SK-N-SH treated with all-trans-retinoic acid at 6 μM for 48 hours (cell line): ENCODE measurements at regions not wholly inside any gene's neighbourhood (a gene's known extent, or its start where the extent isn't known, plus 50 kb on each side); places are given as distances from the start of the nearest gene placed in this dataset.
"Not testable (repeated sequence)": the region's sequence is repeated elsewhere in the genome, so short reads cannot be mapped to it uniquely, and the experiment has no call there.

Experiments
- ATAC-seq: fragments of 200-7000 bp; cut with Tn5 transposase; 3 replicates; pipeline ENCODE4 v1.9.1; 2020; ENCODE audit warnings: mild to moderate bottlenecking, moderate library complexity
- ARNTL ChIP-seq: fragments of 450-650 bp; formaldehyde crosslinking; IDR thresholded peaks from 2 replicates; pipeline ENCODE4 v1.5.0; 2020; ENCODE audit warnings: low read depth, mild to moderate bottlenecking, moderate library complexity, borderline replicate concordance
- BACH2 ChIP-seq: fragments of 250-450 bp; sonication (Bioruptor Pico); IDR thresholded peaks from 2 replicates; pipeline ENCODE4 v1.9.0; 2021; ENCODE audit warnings: mild to moderate bottlenecking, borderline replicate concordance
- CSDC2 ChIP-seq: fragments of 250-450 bp; sonication (Bioruptor Pico); IDR thresholded peaks from 2 replicates; pipeline ENCODE4 v1.5.0; 2020; ENCODE audit warnings: mild to moderate bottlenecking, moderate library complexity
- GLIS3 ChIP-seq: fragments of 250-450 bp; sonication (Bioruptor Pico); IDR thresholded peaks from 2 replicates; pipeline ENCODE4 v1.5.0; 2020; ENCODE audit warnings: mild to moderate bottlenecking, moderate library complexity
- ISL1 ChIP-seq: fragments of 250-450 bp; sonication (Bioruptor Pico); IDR thresholded peaks from 2 replicates; pipeline ENCODE4 v2.1.2; 2022; ENCODE audit warnings: mild to moderate bottlenecking, moderate library complexity
- OSR1 ChIP-seq: fragments of 250-450 bp; sonication (Bioruptor Pico); IDR thresholded peaks from 2 replicates; pipeline ENCODE4 v1.8.0; 2022; ENCODE audit warnings: moderate library complexity, mild to moderate bottlenecking, inconsistent platforms
- PPARA ChIP-seq: fragments of 250-450 bp; sonication (Bioruptor Pico); IDR thresholded peaks from 2 replicates; pipeline ENCODE4 v1.5.0; 2020; ENCODE audit warnings: mild to moderate bottlenecking, borderline replicate concordance
- RARB ChIP-seq: fragments of 250-450 bp; sonication (Bioruptor Pico); IDR thresholded peaks from 2 replicates; pipeline ENCODE4 v1.8.0; 2021; ENCODE audit warnings: mild to moderate bottlenecking, moderate library complexity
- SNAI2 ChIP-seq: fragments of 250-450 bp; sonication (Bioruptor Pico); IDR thresholded peaks from 2 replicates; pipeline ENCODE4 v1.5.0; 2020; ENCODE audit warnings: mild to moderate bottlenecking, moderate library complexity
- TCF4 ChIP-seq: fragments of 250-450 bp; sonication (Bioruptor Pico); IDR thresholded peaks from 2 replicates; pipeline ENCODE4 v1.8.0; 2021; ENCODE audit warnings: mild to moderate bottlenecking, moderate library complexity, borderline replicate concordance
- TOX ChIP-seq: fragments of 250-450 bp; sonication (Bioruptor Pico); IDR thresholded peaks from 2 replicates; pipeline ENCODE4 v1.8.0; 2021; ENCODE audit warnings: mild to moderate bottlenecking, moderate library complexity, borderline replicate concordance
- ZC3H10 ChIP-seq: fragments of 250-450 bp; sonication (Bioruptor Pico); IDR thresholded peaks from 2 replicates; pipeline ENCODE4 v1.5.1; 2021; ENCODE audit warnings: mild to moderate bottlenecking, moderate library complexity
- ZFP3 ChIP-seq: fragments of 250-450 bp; sonication (Bioruptor Pico); IDR thresholded peaks from 2 replicates; pipeline ENCODE4 v1.5.0; 2020; ENCODE audit warnings: mild to moderate bottlenecking, moderate library complexity
- ZFP30 ChIP-seq: fragments of 450-650 bp; formaldehyde crosslinking; IDR thresholded peaks from 2 replicates; pipeline ENCODE4 v1.5.0; 2022; ENCODE audit warnings: mild to moderate bottlenecking, moderate library complexity
- ZNF565 ChIP-seq: fragments of 450-650 bp; formaldehyde crosslinking; conservative IDR thresholded peaks from 2 replicates; pipeline ENCODE4 v1.5.0; 2020; ENCODE audit warnings: low read depth, mild to moderate bottlenecking, moderate library complexity
- ZNF70 ChIP-seq: fragments of 450-650 bp; formaldehyde crosslinking; IDR thresholded peaks from 2 replicates; pipeline ENCODE4 v1.5.0; 2020; ENCODE audit warnings: mild to moderate bottlenecking, moderate library complexity
- ZNF8 ChIP-seq: fragments of 450-650 bp; formaldehyde crosslinking; IDR thresholded peaks from 2 replicates; pipeline ENCODE4 v1.5.0; 2020; ENCODE audit warnings: mild to moderate bottlenecking, moderate library complexity
- TF ChIP-seq, protein P1 (sequence below): fragments of 250-450 bp; sonication (Bioruptor Pico); IDR thresholded peaks from 2 replicates; pipeline ENCODE4 v1.5.1; 2021; ENCODE audit warnings: mild to moderate bottlenecking, moderate library complexity
- TF ChIP-seq, protein P2 (sequence below): fragments of 250-450 bp; sonication (Bioruptor Pico); IDR thresholded peaks from 2 replicates; pipeline ENCODE4 v1.5.0; 2020; ENCODE audit warnings: mild to moderate bottlenecking, moderate library complexity
- TF ChIP-seq, protein P3 (sequence below): fragments of 250-450 bp; sonication (Bioruptor Pico); IDR thresholded peaks from 2 replicates; pipeline ENCODE4 v1.8.0; 2021; ENCODE audit warnings: low read depth, mild to moderate bottlenecking, moderate library complexity, borderline replicate concordance
- TF ChIP-seq, protein P4 (sequence below): fragments of 250-450 bp; sonication (Bioruptor Pico); IDR thresholded peaks from 2 replicates; pipeline ENCODE4 v1.5.1; 2020; ENCODE audit warnings: low read depth, mild to moderate bottlenecking, moderate library complexity

DNA sequence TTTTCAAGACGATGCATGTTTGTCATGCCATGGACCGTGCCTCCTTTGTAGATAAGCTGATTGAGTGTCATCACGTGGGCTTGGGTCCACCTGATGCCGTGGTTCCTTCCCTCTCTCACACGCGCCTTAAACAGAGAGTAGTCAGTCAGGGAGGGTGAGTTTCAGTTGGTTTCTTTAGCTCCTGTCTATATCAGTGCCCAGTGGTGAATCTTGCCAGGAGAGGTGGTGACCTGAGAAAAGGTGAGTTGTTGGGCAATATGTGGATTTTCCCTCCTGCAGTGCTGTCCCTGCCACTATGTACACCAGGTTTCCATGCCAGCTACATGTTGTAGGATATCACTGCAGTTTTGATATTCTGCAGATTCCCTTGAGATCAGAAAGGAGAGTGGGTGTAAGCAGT is 129.7 kb downstream of the LAT start:
- TF ChIP-seq RARB (CRISPR knock-in tag) (no peak), CSDC2 (no peak), PPARA (no peak), OSR1 (no peak), ISL1 (no peak), ARNTL (no peak), GLIS3 (CRISPR knock-in tag) (no peak), ZC3H10 (CRISPR knock-in tag) (no peak), ZNF565 (no peak), ZNF70 (CRISPR knock-in tag) (no peak), ZFP30 (CRISPR knock-in tag) (no peak), TCF4 (CRISPR knock-in tag) (no peak), ZNF8 (CRISPR knock-in tag) (no peak), SNAI2 (CRISPR knock-in tag) (no peak), TOX (no peak), ZFP3 (CRISPR knock-in tag) (no peak)
- TF ChIP-seq, protein P1, sequence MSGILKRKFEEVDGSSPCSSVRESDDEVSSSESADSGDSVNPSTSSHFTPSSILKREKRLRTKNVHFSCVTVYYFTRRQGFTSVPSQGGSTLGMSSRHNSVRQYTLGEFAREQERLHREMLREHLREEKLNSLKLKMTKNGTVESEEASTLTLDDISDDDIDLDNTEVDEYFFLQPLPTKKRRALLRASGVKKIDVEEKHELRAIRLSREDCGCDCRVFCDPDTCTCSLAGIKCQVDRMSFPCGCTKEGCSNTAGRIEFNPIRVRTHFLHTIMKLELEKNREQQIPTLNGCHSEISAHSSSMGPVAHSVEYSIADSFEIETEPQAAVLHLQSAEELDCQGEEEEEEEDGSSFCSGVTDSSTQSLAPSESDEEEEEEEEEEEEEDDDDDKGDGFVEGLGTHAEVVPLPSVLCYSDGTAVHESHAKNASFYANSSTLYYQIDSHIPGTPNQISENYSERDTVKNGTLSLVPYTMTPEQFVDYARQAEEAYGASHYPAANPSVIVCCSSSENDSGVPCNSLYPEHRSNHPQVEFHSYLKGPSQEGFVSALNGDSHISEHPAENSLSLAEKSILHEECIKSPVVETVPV: no peak
- TF ChIP-seq, protein P2, sequence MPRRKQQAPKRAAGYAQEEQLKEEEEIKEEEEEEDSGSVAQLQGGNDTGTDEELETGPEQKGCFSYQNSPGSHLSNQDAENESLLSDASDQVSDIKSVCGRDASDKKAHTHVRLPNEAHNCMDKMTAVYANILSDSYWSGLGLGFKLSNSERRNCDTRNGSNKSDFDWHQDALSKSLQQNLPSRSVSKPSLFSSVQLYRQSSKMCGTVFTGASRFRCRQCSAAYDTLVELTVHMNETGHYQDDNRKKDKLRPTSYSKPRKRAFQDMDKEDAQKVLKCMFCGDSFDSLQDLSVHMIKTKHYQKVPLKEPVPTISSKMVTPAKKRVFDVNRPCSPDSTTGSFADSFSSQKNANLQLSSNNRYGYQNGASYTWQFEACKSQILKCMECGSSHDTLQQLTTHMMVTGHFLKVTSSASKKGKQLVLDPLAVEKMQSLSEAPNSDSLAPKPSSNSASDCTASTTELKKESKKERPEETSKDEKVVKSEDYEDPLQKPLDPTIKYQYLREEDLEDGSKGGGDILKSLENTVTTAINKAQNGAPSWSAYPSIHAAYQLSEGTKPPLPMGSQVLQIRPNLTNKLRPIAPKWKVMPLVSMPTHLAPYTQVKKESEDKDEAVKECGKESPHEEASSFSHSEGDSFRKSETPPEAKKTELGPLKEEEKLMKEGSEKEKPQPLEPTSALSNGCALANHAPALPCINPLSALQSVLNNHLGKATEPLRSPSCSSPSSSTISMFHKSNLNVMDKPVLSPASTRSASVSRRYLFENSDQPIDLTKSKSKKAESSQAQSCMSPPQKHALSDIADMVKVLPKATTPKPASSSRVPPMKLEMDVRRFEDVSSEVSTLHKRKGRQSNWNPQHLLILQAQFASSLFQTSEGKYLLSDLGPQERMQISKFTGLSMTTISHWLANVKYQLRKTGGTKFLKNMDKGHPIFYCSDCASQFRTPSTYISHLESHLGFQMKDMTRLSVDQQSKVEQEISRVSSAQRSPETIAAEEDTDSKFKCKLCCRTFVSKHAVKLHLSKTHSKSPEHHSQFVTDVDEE: no peak
- TF ChIP-seq, protein P3, sequence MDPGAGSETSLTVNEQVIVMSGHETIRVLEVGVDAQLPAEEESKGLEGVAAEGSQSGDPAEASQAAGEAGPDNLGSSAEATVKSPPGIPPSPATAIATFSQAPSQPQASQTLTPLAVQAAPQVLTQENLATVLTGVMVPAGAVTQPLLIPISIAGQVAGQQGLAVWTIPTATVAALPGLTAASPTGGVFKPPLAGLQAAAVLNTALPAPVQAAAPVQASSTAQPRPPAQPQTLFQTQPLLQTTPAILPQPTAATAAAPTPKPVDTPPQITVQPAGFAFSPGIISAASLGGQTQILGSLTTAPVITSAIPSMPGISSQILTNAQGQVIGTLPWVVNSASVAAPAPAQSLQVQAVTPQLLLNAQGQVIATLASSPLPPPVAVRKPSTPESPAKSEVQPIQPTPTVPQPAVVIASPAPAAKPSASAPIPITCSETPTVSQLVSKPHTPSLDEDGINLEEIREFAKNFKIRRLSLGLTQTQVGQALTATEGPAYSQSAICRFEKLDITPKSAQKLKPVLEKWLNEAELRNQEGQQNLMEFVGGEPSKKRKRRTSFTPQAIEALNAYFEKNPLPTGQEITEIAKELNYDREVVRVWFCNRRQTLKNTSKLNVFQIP (CRISPR knock-in tag): no peak
- TF ChIP-seq, protein P4, sequence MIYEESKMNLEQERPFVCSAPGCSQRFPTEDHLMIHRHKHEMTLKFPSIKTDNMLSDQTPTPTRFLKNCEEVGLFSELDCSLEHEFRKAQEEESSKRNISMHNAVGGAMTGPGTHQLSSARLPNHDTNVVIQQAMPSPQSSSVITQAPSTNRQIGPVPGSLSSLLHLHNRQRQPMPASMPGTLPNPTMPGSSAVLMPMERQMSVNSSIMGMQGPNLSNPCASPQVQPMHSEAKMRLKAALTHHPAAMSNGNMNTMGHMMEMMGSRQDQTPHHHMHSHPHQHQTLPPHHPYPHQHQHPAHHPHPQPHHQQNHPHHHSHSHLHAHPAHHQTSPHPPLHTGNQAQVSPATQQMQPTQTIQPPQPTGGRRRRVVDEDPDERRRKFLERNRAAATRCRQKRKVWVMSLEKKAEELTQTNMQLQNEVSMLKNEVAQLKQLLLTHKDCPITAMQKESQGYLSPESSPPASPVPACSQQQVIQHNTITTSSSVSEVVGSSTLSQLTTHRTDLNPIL (CRISPR knock-in tag): no peak
- no peak for ATAC-seq

DNA sequence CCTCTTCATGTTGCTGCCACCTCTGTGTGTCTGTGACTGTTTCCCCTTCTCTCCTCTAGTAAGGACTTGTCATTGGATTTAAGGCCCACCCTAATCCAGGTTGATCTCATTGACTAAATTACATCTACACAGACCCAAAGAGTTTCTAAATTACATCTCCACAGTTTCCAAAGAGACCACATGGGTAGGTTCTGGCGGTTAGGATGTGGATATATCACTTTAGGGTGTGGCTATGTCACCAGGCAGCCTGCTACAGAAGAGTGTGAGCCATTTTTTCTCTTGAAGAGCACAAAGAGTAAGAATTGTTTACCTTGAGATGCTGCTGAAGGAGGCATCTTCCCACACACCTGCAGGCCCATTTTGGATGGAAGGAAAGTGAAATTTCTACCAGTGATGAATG is 128.6 kb downstream of the LAT start:
- not testable (repeated sequence) for ATAC-seq

DNA sequence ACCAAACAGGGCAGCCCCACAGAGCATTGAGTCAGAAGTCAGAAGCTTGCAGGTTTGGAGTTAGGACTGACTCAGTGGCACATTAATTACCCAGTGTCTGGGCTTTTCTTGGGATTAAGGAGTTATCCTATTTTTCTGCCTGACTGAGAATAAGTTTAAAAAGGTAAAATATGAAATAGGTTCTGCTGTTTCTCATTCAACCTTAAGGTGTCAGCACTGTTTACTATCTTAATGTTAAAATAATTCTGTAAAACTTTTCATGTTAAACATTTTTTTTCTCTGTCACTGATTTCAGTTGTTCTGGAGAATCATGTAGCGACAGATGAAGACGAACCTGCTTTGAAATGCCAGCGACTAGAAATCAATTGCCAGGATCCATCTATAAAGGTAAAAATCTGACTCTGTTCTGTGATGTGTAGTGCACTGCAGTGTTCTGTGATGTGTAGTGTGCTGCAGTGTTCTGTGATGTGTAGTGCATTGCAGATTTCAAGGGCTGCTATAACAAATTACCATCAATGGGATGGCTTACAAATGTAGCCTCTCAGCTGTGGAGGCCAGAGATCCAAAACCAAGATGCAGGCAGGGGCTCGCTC is 128.0 kb downstream of the LAT start:
- no peak for TF ChIP-seq ARNTL
- no peak for TF ChIP-seq BACH2 (CRISPR knock-in tag)
- TF ChIP-seq ZFP30 (CRISPR knock-in tag): no peak
- TF ChIP-seq, all 23 proteins: peak for 0
- ATAC-seq: no peak

DNA sequence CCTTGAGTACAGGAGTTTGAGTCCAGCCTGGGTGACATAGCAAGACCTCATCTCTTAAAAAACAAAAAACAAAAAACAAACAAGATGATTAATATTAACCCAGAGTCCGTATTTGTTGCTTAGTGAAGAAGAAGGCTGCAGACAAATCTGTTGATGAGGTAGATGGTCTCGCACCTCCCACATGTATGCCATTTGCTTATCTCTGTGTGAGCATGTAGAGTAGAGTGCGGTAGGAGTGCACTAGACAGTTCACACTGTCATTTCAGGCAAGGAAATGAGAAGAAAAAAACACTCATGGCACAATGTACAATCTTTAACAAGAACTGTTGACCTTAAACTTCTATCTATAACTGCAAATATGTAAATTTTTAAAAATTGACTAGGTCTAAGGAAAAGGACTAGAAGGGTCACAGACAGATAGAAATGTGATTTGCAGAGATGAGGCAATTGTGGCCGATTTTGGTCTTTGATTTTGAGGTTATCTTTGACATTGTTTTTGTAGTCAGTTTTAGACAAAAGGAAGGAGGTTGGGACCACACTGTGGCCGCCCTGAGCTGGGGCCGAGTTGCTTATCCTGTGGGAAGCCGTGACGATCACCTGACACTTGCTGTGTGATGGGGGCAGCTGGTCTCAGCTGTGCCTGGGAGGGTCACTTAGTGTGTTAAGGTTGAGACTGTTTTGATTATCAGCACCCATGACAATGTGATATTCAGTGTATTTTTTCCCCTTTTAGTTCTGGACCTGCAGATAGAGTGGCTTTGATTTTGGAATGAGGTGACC is 127.2 kb downstream of the LAT start:
- ATAC-seq: not testable (repeated sequence)

DNA sequence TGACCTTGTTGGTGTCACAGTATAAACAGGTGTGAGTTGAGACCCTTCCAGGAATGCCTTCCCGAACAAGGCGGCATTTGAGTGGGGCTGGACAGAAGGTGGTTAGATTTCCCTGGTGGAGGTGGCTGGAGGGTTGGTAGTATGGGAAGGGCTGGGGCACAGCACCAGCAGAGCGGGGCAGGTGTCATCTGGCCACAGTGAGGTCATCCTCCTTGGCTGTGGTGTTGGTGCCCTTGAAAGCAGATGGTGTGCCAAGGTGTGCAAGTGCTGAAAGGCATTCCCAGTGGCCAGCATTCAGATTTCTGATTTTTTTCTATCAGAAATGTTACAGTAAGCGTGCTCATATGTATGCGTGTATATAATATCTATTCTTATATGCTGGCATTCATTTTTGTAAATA is 126.6 kb downstream of the LAT start:
- ATAC-seq: no peak
- TF ChIP-seq, protein P2: no peak
- no peak for TF ChIP-seq OSR1
- no peak for TF ChIP-seq ZC3H10 (CRISPR knock-in tag)
- TF ChIP-seq ZFP3 (CRISPR knock-in tag): no peak
- TF ChIP-seq, protein P4 (CRISPR knock-in tag): no peak
- TF ChIP-seq PPARA: no peak
- no peak for TF ChIP-seq ZNF70 (CRISPR knock-in tag)
